ENCODE measurements at regions not wholly inside any gene's neighbourhood (a gene's known extent, or its start where the extent isn't known, plus 50 kb on each side); places are given as distances from the start of the nearest gene placed in this dataset.

GRCh38 chr5:63111891-63112290 lies 533.3 kb downstream of the LRRC70 start:
- TF ChIP-seq, protein P1, sequence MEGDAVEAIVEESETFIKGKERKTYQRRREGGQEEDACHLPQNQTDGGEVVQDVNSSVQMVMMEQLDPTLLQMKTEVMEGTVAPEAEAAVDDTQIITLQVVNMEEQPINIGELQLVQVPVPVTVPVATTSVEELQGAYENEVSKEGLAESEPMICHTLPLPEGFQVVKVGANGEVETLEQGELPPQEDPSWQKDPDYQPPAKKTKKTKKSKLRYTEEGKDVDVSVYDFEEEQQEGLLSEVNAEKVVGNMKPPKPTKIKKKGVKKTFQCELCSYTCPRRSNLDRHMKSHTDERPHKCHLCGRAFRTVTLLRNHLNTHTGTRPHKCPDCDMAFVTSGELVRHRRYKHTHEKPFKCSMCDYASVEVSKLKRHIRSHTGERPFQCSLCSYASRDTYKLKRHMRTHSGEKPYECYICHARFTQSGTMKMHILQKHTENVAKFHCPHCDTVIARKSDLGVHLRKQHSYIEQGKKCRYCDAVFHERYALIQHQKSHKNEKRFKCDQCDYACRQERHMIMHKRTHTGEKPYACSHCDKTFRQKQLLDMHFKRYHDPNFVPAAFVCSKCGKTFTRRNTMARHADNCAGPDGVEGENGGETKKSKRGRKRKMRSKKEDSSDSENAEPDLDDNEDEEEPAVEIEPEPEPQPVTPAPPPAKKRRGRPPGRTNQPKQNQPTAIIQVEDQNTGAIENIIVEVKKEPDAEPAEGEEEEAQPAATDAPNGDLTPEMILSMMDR (IDR thresholded peaks at IDR 0.05; ENCODE audit: low read length): no peak
- no peak for TF ChIP-seq EZH2phosphoT487 (IDR thresholded peaks at IDR 0.05; ENCODE audit: low read length)
